ENCODE measurements at regions not wholly inside any gene's neighbourhood (a gene's known extent, or its start where the extent isn't known, plus 50 kb on each side); places are given as distances from the start of the nearest gene placed in this dataset.

DNA sequence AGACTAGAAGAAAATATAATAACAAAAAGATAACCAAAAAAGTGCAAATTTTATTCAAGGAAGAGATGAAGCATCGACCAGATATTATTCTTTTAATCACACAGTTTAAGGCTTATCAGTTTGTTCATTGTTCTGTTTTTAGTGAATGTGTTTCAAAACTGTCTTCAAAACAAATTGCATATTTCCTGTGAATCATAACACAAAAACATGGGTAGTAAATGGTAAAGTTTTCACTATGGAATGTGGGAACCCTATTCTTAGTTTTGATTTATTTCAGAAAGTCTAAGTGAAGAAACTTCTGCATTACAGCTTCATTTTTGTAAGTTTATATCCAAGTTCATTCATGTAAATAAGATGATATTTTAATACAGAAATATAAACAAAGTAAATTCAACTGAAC is 207.6 kb upstream of the LUZP2 start:
- Histone ChIP-seq H3K4me1 (no peaks in the 10 kb centered on the region), H3K36me3 (no peaks in the 10 kb centered on the region), H3K27me3 (no peaks in the 10 kb centered on the region), H3K9me3 (peaks cover 0 to 20% (median 0%) of the 10 kb centered on the region in 12 donors), H3K27ac (no peak overlapping the region), H3K4me3 (no peak overlapping the region)
- intact Hi-C loops (cut with DNase I) = no loop called here
- TF ChIP-seq, protein P1, sequence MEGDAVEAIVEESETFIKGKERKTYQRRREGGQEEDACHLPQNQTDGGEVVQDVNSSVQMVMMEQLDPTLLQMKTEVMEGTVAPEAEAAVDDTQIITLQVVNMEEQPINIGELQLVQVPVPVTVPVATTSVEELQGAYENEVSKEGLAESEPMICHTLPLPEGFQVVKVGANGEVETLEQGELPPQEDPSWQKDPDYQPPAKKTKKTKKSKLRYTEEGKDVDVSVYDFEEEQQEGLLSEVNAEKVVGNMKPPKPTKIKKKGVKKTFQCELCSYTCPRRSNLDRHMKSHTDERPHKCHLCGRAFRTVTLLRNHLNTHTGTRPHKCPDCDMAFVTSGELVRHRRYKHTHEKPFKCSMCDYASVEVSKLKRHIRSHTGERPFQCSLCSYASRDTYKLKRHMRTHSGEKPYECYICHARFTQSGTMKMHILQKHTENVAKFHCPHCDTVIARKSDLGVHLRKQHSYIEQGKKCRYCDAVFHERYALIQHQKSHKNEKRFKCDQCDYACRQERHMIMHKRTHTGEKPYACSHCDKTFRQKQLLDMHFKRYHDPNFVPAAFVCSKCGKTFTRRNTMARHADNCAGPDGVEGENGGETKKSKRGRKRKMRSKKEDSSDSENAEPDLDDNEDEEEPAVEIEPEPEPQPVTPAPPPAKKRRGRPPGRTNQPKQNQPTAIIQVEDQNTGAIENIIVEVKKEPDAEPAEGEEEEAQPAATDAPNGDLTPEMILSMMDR (IDR thresholded peaks at IDR 0.05) = no peak
- WGBS, 4 donors = 38 to 66% (median 48%) methylated on average over 1 of the region's 1 CpG
- DNase-seq = no peak
- ATAC-seq = no peak

DNA sequence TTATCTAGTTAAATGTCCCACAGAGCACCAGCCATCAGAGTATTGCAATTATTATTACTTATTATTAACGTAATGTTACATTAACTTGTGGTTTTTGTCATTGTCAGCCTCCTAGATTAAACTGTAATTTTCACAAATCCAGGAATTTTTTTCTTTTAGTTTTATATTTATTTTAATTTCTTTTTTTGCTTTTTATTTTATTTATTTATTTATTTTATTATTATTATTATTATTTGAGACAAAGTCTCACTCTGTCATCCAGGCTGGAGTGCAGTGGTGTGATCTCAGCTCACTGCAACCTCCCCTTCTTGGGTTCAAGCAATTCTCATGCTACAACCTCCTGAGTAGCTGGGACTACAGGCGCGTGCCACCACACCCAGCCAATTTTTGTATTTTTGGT is 202.9 kb upstream of the LUZP2 start:
- intact Hi-C loops (cut with DNase I) = no loop called here
- ATAC-seq (no peak), DNase-seq (no peak)
- whole genome bisulfite sequencing, 4 donors = 91 to 94% (median 92%) methylated on average over 3 of the region's 3 CpGs
- H3K9me3 ChIP-seq = peaks cover 0 to 9% (median 0%) of the 10 kb centered on the region in 12 donors
- no peaks in the 10 kb centered on the region for H3K27me3 ChIP-seq
- no peaks in the 10 kb centered on the region for H3K36me3 ChIP-seq
- no peak overlapping the region for H3K27ac ChIP-seq
- TF ChIP-seq POLR2A (IDR thresholded peaks at IDR 0.05) = no peak
- TF ChIP-seq, protein P1 (IDR thresholded peaks at IDR 0.05) = no peak
- H3K4me3 ChIP-seq = no peak overlapping the region
- H3K4me1 ChIP-seq = no peaks in the 10 kb centered on the region

DNA sequence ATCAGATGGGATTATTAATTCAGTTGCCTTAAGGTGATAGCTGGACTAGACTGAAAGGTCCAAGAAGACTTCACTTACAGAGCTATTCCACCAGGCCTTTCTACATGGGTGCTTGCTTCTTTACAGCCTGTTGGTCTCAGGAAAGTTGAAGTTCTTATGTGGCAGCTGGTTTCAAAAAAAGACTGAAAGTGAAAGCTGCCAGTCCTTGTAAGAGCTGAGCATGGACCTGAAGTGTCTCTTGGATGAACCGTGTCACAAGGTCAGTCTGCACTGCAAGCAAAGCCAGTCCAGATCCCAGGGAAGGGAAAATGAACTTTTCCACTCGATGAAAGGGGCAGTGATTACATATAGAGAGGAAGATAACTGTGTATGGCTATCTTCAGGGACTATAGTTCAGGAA is 201.5 kb upstream of the LUZP2 start:
- Histone ChIP-seq H3K4me3 (no peak overlapping the region), H3K27ac (no peak overlapping the region), H3K9me3 (peaks cover 0 to 3% (median 0%) of the 10 kb centered on the region in 12 donors), H3K27me3 (no peaks in the 10 kb centered on the region), H3K4me1 (no peaks in the 10 kb centered on the region), H3K36me3 (no peaks in the 10 kb centered on the region)
- DNase-seq = no peak
- 12 to 21% (median 19%) methylated on average over 2 of the region's 2 CpGs for WGBS, 4 donors
- intact Hi-C loops (cut with DNase I) = no loop called here
- TF ChIP-seq, protein P1 (IDR thresholded peaks at IDR 0.05) = no peak
- TF ChIP-seq POLR2A (IDR thresholded peaks at IDR 0.05) = no peak
- no peak for ATAC-seq

DNA sequence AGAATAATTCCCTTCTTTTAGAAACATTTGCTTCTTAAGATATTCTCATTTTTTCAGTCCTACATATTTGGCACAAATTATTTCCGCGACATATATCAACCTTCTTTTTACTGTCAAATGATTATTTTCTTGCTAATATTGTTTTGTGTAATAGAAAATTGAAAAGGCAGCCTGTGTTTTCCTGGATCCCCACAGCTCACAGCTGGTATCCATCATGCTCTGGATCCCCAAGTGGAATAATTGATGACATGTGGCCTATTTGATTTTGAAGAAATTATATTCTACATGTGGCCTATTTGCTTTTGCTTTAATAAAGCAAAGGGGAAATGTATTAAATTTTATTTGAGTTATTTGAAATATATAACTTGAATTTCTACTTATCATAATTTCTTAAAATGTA is 199.4 kb upstream of the LUZP2 start:
- WGBS, 4 donors = 79 to 90% (median 80%) methylated on average over 2 of the region's 2 CpGs
- no peaks in the 10 kb centered on the region for H3K4me1 ChIP-seq
- no peaks in the 10 kb centered on the region for H3K27me3 ChIP-seq
- no peak for ATAC-seq
- DNase-seq = no peak
- no peaks in the 10 kb centered on the region for H3K9me3 ChIP-seq
- intact Hi-C loops (cut with DNase I) = no loop called here
- H3K36me3 ChIP-seq = no peaks in the 10 kb centered on the region
- no peak overlapping the region for H3K27ac ChIP-seq
- TF ChIP-seq, protein P1 (IDR thresholded peaks at IDR 0.05) = no peak
- no peak for TF ChIP-seq POLR2A (IDR thresholded peaks at IDR 0.05)
- H3K4me3 ChIP-seq = no peak overlapping the region
